C4-2B (cell line): ENCODE measurements at regions not wholly inside any gene's neighbourhood (a gene's known extent, or its start where the extent isn't known, plus 50 kb on each side); places are given as distances from the start of the nearest gene placed in this dataset.

ENCODE experiments used
- CTCF ChIP-seq: fragments of 450-650 bp; conservative IDR thresholded peaks from 2 replicates; pipeline ENCODE4 v1.5.1; 2017; ENCODE audit warnings: mild to moderate bottlenecking
- ZFX ChIP-seq: fragments of 450-650 bp; IDR thresholded peaks from 2 replicates; pipeline ENCODE4 v1.6.1; 2017

- TF ChIP-seq CTCF (no peak), ZFX (no peak)
Measured at GRCh38 chr11:79966592-79966991, 525.8 kb upstream of the TENM4 start.
